Lung (tissue), 11 donors: ENCODE measurements at regions not wholly inside any gene's neighbourhood (a gene's known extent, or its start where the extent isn't known, plus 50 kb on each side); places are given as distances from the start of the nearest gene placed in this dataset.

Experiments
- ATAC-seq: fragments of 200-7000 bp; cut with Tn5 transposase; one replicate; pipeline ENCODE4 v1.9.1; 2020; ENCODE audit warnings: moderate number of reproducible peaks; ENCODE audit not compliant: insufficient read depth, low FRiP score
- DNase-seq, 3 donors: peaks; one replicate each; pipeline ENCODE4 v3.0.0-alpha.2; 2013 to 2017
- H3K27ac ChIP-seq, 2 donors: one replicate each; pipeline ENCODE4 v1.5.1; 2013; ENCODE audit warnings: mild to moderate bottlenecking in 2 of 2, moderate library complexity in 2 of 2, control low read depth in 1 of 2, inconsistent platforms in 1 of 2, low read depth in 1 of 2, low read length in 1 of 2
- H3K27me3 ChIP-seq, 3 donors: one replicate each; pipeline ENCODE4 v1.5.1; 2013; ENCODE audit warnings: low read length in 2 of 3; ENCODE audit not compliant: control insufficient read depth in 3 of 3, insufficient read depth in 3 of 3
- H3K36me3 ChIP-seq, 4 donors: one replicate each; pipeline ENCODE4 v1.5.1; 2013; ENCODE audit warnings: low read length in 4 of 4, mild to moderate bottlenecking in 1 of 4, moderate library complexity in 1 of 4; ENCODE audit not compliant: control insufficient read depth in 4 of 4, insufficient read depth in 4 of 4
- H3K4me1 ChIP-seq, 5 donors: one replicate each; pipeline ENCODE4 v1.5.1; 2013; ENCODE audit warnings: low read length in 5 of 5, mild to moderate bottlenecking in 2 of 5, moderate library complexity in 1 of 5; ENCODE audit not compliant: control insufficient read depth in 5 of 5, insufficient read depth in 5 of 5
- H3K4me3 ChIP-seq: one replicate; pipeline ENCODE4 v1.5.1; 2013; ENCODE audit warnings: mild to moderate bottlenecking, control low read depth, moderate library complexity
- H3K9ac ChIP-seq, 2 donors: one replicate each; pipeline ENCODE4 v1.5.1; 2013; ENCODE audit warnings: low read length in 2 of 2, control low read depth in 1 of 2; ENCODE audit not compliant: insufficient read depth in 1 of 2
- H3K9me3 ChIP-seq, 4 donors: one replicate each; pipeline ENCODE4 v1.5.1; 2013; ENCODE audit warnings: low read length in 3 of 4, mild to moderate bottlenecking in 1 of 4, moderate library complexity in 1 of 4; ENCODE audit not compliant: control insufficient read depth in 4 of 4, insufficient read depth in 3 of 4
- WGBS, 2 donors: extraction: QIAGEN DNeasy Blood & Tissue Kit; methylation state at CpG; one replicate each; pipeline ENCODE4 v1.1.7; 2013; 5-methylcytosine and 5-hydroxymethylcytosine counted together
- TF ChIP-seq, protein P1 (sequence below): IDR thresholded peaks from 2 replicates; pipeline ENCODE4 v1.5.1; 2012; ENCODE audit warnings: mild to moderate bottlenecking; ENCODE audit errors: control extremely low read depth, extremely low read depth
- donor health status: control.
- donor health status: control.
- donor health status: Bipolar disorder and iron deficiency.
- donor health status: healthy.
- donor health status: DM: yes; HTN: yes; CAD: no.

DNA sequence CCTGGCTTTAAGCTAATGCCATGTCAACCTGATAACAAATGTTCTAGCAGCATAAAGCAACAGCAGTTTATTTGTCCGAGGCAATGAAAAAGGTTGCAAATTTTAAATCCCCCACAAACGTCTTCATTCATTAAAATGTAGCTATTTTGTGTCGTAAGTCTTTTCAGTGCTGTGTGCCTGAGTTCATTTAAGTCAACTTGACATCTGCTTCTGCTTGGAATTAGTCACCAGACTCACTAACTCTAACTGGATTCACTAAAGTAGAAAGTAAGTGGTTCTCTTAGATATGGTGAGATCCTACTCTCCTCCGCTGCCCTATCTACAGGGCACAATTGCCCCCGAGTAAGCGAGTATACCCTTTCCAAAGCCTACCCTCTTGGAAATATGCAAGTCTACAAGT lies 118.4 kb upstream of the CHRM3 start:
- TF ChIP-seq, protein P1, sequence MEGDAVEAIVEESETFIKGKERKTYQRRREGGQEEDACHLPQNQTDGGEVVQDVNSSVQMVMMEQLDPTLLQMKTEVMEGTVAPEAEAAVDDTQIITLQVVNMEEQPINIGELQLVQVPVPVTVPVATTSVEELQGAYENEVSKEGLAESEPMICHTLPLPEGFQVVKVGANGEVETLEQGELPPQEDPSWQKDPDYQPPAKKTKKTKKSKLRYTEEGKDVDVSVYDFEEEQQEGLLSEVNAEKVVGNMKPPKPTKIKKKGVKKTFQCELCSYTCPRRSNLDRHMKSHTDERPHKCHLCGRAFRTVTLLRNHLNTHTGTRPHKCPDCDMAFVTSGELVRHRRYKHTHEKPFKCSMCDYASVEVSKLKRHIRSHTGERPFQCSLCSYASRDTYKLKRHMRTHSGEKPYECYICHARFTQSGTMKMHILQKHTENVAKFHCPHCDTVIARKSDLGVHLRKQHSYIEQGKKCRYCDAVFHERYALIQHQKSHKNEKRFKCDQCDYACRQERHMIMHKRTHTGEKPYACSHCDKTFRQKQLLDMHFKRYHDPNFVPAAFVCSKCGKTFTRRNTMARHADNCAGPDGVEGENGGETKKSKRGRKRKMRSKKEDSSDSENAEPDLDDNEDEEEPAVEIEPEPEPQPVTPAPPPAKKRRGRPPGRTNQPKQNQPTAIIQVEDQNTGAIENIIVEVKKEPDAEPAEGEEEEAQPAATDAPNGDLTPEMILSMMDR = no peak
- ATAC-seq (no peak), DNase-seq (no peak)
- Histone ChIP-seq H3K9ac (no peak overlapping the region), H3K27ac (no peak overlapping the region), H3K27me3 (no peaks in the 10 kb centered on the region), H3K9me3 (no peaks in the 10 kb centered on the region), H3K36me3 (no peaks in the 10 kb centered on the region), H3K4me3 (no peak overlapping the region), H3K4me1 (no peaks in the 10 kb centered on the region)
- 89 to 90% methylated on average over 6 of the region's 6 CpGs for WGBS, 2 donors

DNA sequence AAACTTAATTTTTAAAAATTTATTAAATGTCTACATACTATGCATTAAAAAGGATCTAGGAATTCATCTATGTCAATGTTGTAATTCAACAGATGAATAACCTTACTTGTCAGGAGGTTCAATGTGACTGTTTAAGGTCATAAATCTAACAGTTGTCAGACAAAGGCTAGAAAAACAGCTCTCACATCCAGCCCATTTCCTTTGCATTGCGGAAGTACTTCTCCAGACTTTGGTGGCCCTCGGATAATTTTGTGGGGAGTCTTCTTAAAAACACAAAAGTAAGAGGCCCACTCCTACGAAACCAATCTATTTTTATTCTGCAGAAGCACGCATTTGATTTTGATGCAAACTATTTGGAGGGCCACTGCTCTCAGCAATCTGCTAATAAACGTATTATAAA lies 122.6 kb upstream of the CHRM3 start:
- Histone ChIP-seq H3K4me3 (no peak overlapping the region), H3K9ac (no peak overlapping the region), H3K36me3 (no peaks in the 10 kb centered on the region), H3K27ac (no peak overlapping the region), H3K9me3 (no peaks in the 10 kb centered on the region), H3K27me3 (no peaks in the 10 kb centered on the region), H3K4me1 (no peaks in the 10 kb centered on the region)
- DNase-seq = no peak
- no peak for ATAC-seq
- 33 to 52% methylated on average over 5 of the region's 5 CpGs for WGBS, 2 donors
- TF ChIP-seq, protein P1 = no peak

DNA sequence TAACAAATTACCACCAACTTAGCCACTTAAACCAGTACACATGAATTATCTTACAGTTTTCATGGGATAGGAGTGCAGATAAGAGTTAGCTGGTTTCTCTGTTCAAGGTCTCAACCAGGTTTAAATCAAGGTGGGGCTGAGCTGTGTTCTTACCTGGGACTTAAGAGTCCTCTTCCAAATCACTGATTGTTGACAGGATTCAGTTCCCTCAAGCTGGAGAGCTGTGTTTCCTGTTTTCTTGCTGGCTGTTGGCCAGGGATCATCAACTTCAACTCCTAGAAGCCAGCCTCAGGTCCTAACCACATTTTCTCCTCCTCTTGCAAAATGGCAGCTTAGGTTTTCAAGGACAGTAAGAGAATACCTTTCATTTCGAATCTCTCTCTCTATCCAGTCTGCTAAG lies 123.8 kb upstream of the CHRM3 start:
- H3K4me3 ChIP-seq = no peak overlapping the region
- no peaks in the 10 kb centered on the region for H3K27me3 ChIP-seq
- TF ChIP-seq, protein P1 = no peak
- no peak overlapping the region for H3K9ac ChIP-seq
- no peaks in the 10 kb centered on the region for H3K4me1 ChIP-seq
- H3K36me3 ChIP-seq = no peaks in the 10 kb centered on the region
- ATAC-seq (no peak), DNase-seq (peak in 1 of 3 donors; percentile 8)
- no peak overlapping the region for H3K27ac ChIP-seq
- 80 to 81% methylated on average over 1 of the region's 1 CpG for WGBS, 2 donors
- H3K9me3 ChIP-seq = no peaks in the 10 kb centered on the region

DNA sequence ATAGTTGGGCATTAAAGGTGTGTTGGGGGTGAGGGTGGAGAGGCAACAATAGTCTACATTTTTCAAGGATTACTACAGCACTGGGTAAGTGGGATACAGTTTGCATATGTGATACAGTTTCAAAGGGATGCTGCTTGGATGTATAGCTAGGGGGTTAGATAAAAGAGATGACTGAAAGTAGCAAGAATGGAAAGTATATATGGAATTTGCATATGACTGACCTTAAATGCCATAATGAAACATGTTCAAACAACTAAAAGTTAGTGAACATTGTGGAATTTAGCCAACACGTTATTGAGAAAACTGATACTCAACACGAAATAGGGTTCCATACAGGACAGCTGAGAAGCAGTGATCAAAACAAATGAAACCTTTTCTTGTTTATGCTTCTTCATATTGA lies 124.8 kb upstream of the CHRM3 start:
- peaks cover 0 to 4% (median 0%) of the 10 kb centered on the region in 4 donors for H3K9me3 ChIP-seq
- TF ChIP-seq, protein P1 = no peak
- H3K9ac ChIP-seq = no peak overlapping the region
- no peak overlapping the region for H3K4me3 ChIP-seq
- ATAC-seq (no peak), DNase-seq (no peak)
- no peaks in the 10 kb centered on the region for H3K36me3 ChIP-seq
- no peak overlapping the region for H3K27ac ChIP-seq
- H3K27me3 ChIP-seq = no peaks in the 10 kb centered on the region
- no peaks in the 10 kb centered on the region for H3K4me1 ChIP-seq
- 88 to 94% methylated on average over 2 of the region's 2 CpGs for WGBS, 2 donors
